Suprapubic skin (tissue), 4 donors: ENCODE measurements at regions not wholly inside any gene's neighbourhood (a gene's known extent, or its start where the extent isn't known, plus 50 kb on each side); places are given as distances from the start of the nearest gene placed in this dataset.

Experiments
- DNase-seq, 2 donors: peaks; one replicate each; pipeline ENCODE4 v3.0.0-alpha.2; 2019; ENCODE audit warnings: low spot score in 2 of 2
- H3K27ac ChIP-seq: fragments of 200-600 bp; sonication (generic); one replicate; pipeline ENCODE4 v1.5.1; 2019
- H3K27me3 ChIP-seq: fragments of 200-600 bp; sonication (generic); one replicate; pipeline ENCODE4 v1.5.1; 2019
- H3K36me3 ChIP-seq: fragments of 200-600 bp; sonication (generic); one replicate; pipeline ENCODE4 v1.5.1; 2019
- H3K4me1 ChIP-seq: fragments of 200-600 bp; sonication (generic); one replicate; pipeline ENCODE4 v1.5.1; 2019
- H3K4me3 ChIP-seq: fragments of 200-600 bp; sonication (generic); one replicate; pipeline ENCODE4 v1.5.1; 2019; ENCODE audit warnings: mild to moderate bottlenecking
- H3K9me3 ChIP-seq: fragments of 200-600 bp; sonication (generic); one replicate; pipeline ENCODE4 v1.5.1; 2019
- CTCF ChIP-seq, 2 donors: fragments of 200-600 bp in 1 of 2; fragments of 450-650 bp in 1 of 2; sonication (generic) in 1 of 2; IDR thresholded peaks; one replicate each; pipeline ENCODE4 v1.5.1; 2016 to 2019; ENCODE audit warnings: antibody characterized with exemption in 2 of 2, mild to moderate bottlenecking in 1 of 2, moderate library complexity in 1 of 2
- EP300 ChIP-seq: sonication (generic); formaldehyde crosslinking; IDR thresholded peaks from one replicate; pipeline ENCODE4 v1.6.1; 2017; ENCODE audit warnings: antibody characterized with exemption
- POLR2A ChIP-seq, 2 donors: fragments of 450-650 bp; IDR thresholded peaks; one replicate each; pipeline ENCODE4 v1.6.1; 2017; ENCODE audit warnings: antibody characterized with exemption in 2 of 2, mild to moderate bottlenecking in 2 of 2, moderate library complexity in 2 of 2
- POLR2AphosphoS5 ChIP-seq, 3 donors: sonication (generic); formaldehyde crosslinking; IDR thresholded peaks; one replicate each; pipeline ENCODE4 v1.6.1; 2017; ENCODE audit warnings: antibody characterized with exemption in 3 of 3
- WGBS: methylation state at CpG from one replicate; pipeline ENCODE4 v1.1.5; 2018; 5-methylcytosine and 5-hydroxymethylcytosine counted together

- Histone ChIP-seq H3K36me3 (no peaks in the 10 kb centered on the region), H3K27me3 (no peaks in the 10 kb centered on the region), H3K4me1 (no peaks in the 10 kb centered on the region), H3K4me3 (no peak overlapping the region), H3K27ac (no peak overlapping the region), H3K9me3 (no peaks in the 10 kb centered on the region)
- TF ChIP-seq CTCF (IDR thresholded peaks at IDR 0.05) (no peak), POLR2A (IDR thresholded peaks at IDR 0.05) (no peak), EP300 (no peak), POLR2AphosphoS5 (IDR thresholded peaks at IDR 0.05) (no peak)
- 54% methylated on average over 1 of the region's 1 CpG for WGBS
- DNase-seq: no peak
These were observed 882.4 kb upstream of the ADGRL2 start for GRCh38 chr1:80918380-80918779.

GRCh38 chr1:80917826-80918225, 882.9 kb upstream of the ADGRL2 start:
- Histone ChIP-seq H3K9me3 (no peaks in the 10 kb centered on the region), H3K4me3 (no peak overlapping the region), H3K27me3 (no peaks in the 10 kb centered on the region), H3K27ac (no peak overlapping the region), H3K36me3 (no peaks in the 10 kb centered on the region), H3K4me1 (no peaks in the 10 kb centered on the region)
- no peak for DNase-seq
- WGBS: 60% methylated on average over 2 of the region's 2 CpGs
- no peak for TF ChIP-seq POLR2AphosphoS5 (IDR thresholded peaks at IDR 0.05)
- no peak for TF ChIP-seq POLR2A (IDR thresholded peaks at IDR 0.05)
- TF ChIP-seq CTCF (IDR thresholded peaks at IDR 0.05): no peak
- TF ChIP-seq EP300: no peak

DNA sequence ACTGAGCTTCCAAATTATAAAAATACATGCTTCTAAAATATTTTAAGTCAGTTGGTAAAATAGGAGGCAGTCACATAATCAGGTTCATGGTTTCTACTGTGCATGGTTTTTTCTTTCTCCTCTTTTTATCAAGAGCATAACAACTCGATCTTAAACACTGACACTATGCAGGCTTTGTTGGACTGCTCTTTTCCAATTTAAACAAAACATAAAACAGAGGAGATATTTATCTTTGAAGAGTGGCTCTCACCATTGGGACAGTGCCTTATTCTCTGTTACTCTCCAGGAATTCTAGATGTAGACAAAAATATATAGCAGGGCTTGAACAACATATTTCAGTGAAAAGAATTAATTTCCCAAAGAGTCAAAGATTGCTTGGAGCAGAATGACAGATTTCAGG, 883.5 kb upstream of the ADGRL2 start:
- H3K4me1 ChIP-seq: no peaks in the 10 kb centered on the region
- no peaks in the 10 kb centered on the region for H3K27me3 ChIP-seq
- no peaks in the 10 kb centered on the region for H3K36me3 ChIP-seq
- no peaks in the 10 kb centered on the region for H3K9me3 ChIP-seq
- 46% methylated on average over 1 of the region's 1 CpG for WGBS
- no peak for DNase-seq
- H3K4me3 ChIP-seq: no peak overlapping the region
- TF ChIP-seq CTCF (IDR thresholded peaks at IDR 0.05) (no peak), EP300 (no peak), POLR2AphosphoS5 (IDR thresholded peaks at IDR 0.05) (no peak), POLR2A (IDR thresholded peaks at IDR 0.05) (no peak)
- no peak overlapping the region for H3K27ac ChIP-seq

DNA sequence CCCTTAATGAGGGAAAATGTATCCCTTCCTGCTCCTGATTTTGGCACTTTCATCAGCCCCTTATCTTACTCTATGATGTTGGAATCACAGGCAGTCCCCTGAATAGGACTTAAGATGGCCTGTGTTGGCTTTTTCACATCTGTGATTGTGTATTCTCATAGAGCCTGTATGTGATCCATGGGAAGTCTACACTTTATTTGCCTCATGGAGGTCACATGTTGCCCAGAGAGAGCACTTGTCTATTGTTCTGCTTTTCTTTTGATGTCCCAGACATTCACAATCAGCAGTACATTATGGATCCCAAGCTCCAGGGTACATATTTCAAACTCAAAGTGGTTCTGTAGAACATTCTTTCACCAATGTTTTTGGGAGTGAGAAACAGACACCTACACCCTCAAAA, 885.2 kb upstream of the ADGRL2 start:
- DNase-seq: no peak
- no peak for TF ChIP-seq POLR2AphosphoS5 (IDR thresholded peaks at IDR 0.05)
- TF ChIP-seq POLR2A (IDR thresholded peaks at IDR 0.05): no peak
- no peak for TF ChIP-seq EP300
- TF ChIP-seq CTCF (IDR thresholded peaks at IDR 0.05): no peak
- Histone ChIP-seq H3K4me1 (no peaks in the 10 kb centered on the region), H3K36me3 (no peaks in the 10 kb centered on the region), H3K4me3 (no peak overlapping the region), H3K9me3 (no peaks in the 10 kb centered on the region), H3K27ac (no peak overlapping the region), H3K27me3 (no peaks in the 10 kb centered on the region)

- 83% methylated on average over 2 of the region's 2 CpGs for WGBS
- DNase-seq: no peak
- H3K4me3 ChIP-seq: no peak overlapping the region
- TF ChIP-seq POLR2A (IDR thresholded peaks at IDR 0.05) (no peak), POLR2AphosphoS5 (IDR thresholded peaks at IDR 0.05) (no peak), CTCF (IDR thresholded peaks at IDR 0.05) (no peak), EP300 (no peak)
- no peaks in the 10 kb centered on the region for H3K4me1 ChIP-seq
- H3K27ac ChIP-seq: no peak overlapping the region
- H3K9me3 ChIP-seq: no peaks in the 10 kb centered on the region
- H3K27me3 ChIP-seq: no peaks in the 10 kb centered on the region
- no peaks in the 10 kb centered on the region for H3K36me3 ChIP-seq
These were observed 890.3 kb upstream of the ADGRL2 start for GRCh38 chr1:80910426-80910825.
